CD8-positive, alpha-beta memory T cell (primary cell): ENCODE measurements at regions not wholly inside any gene's neighbourhood (a gene's known extent, or its start where the extent isn't known, plus 50 kb on each side); places are given as distances from the start of the nearest gene placed in this dataset.

Experiments used
- CTCF ChIA-PET: fragments of 350-600 bp; sonication (Branson Sonifier 250); formaldehyde crosslinking; loops from one replicate; lab custom pipeline; 2021; ENCODE audit warnings: antibody characterized with exemption; lab: Charles Lee
- POLR2A ChIA-PET: fragments of 350-600 bp; sonication (Branson Sonifier 250); formaldehyde crosslinking; loops from one replicate; lab custom pipeline; 2021; ENCODE audit warnings: antibody characterized with exemption; lab: Charles Lee
- DNase-seq, 5 donors: peaks; one replicate each; pipeline versions ENCODE4 v3.0.0 to v3.0.0-alpha.2; 2020 to 2022; ENCODE audit warnings: mixed read lengths in 1 of 5
- H3K27ac ChIP-seq: one replicate; pipeline ENCODE4 v1.7.0; 2013; ENCODE audit warnings: low read depth, mild to moderate bottlenecking, low read length, moderate library complexity
- H3K27me3 ChIP-seq: 2 replicates; pipeline ENCODE4 v1.7.0; 2013; ENCODE audit warnings: low read length, mild to moderate bottlenecking; ENCODE audit not compliant: insufficient read depth, poor library complexity, severe bottlenecking
- H3K36me3 ChIP-seq: 2 replicates; pipeline ENCODE4 v1.7.0; 2013; ENCODE audit warnings: mild to moderate bottlenecking, low read length, moderate library complexity; ENCODE audit not compliant: insufficient read depth
- H3K4me1 ChIP-seq: 2 replicates; pipeline ENCODE4 v1.7.0; 2013; ENCODE audit warnings: mild to moderate bottlenecking, low read length, moderate library complexity; ENCODE audit not compliant: insufficient read depth
- H3K4me3 ChIP-seq: 2 replicates; pipeline ENCODE4 v1.7.0; 2013; ENCODE audit warnings: mild to moderate bottlenecking, low read length
- H3K9me3 ChIP-seq: 2 replicates; pipeline ENCODE4 v1.7.0; 2013; ENCODE audit warnings: mild to moderate bottlenecking, low read length
- H3K27ac Mint-ChIP-seq, 8 donors: one replicate each; pipeline ENCODE4 v1.8.0; 2020 to 2021; ENCODE audit warnings: mixed read lengths in 8 of 8, mild to moderate bottlenecking in 6 of 8, inconsistent platforms in 3 of 8, moderate library complexity in 3 of 8
- H3K27me3 Mint-ChIP-seq, 2 donors: one replicate each; pipeline ENCODE4 v1.8.0; 2020 to 2021; ENCODE audit warnings: mixed read lengths in 2 of 2, mild to moderate bottlenecking in 1 of 2, moderate library complexity in 1 of 2
- H3K36me3 Mint-ChIP-seq, 3 donors: one replicate each; pipeline ENCODE4 v1.8.0; 2020 to 2021; ENCODE audit warnings: mixed read lengths in 3 of 3, inconsistent platforms in 1 of 3, mild to moderate bottlenecking in 1 of 3
- H3K4me1 Mint-ChIP-seq, 3 donors: one replicate each; pipeline ENCODE4 v1.8.0; 2020 to 2021; ENCODE audit warnings: mixed read lengths in 3 of 3, inconsistent platforms in 1 of 3, mild to moderate bottlenecking in 1 of 3
- H3K4me3 Mint-ChIP-seq, 7 donors: one replicate each; pipeline ENCODE4 v1.8.0; 2020 to 2021; ENCODE audit warnings: mixed read lengths in 7 of 7, mild to moderate bottlenecking in 6 of 7, moderate library complexity in 4 of 7, inconsistent platforms in 2 of 7
- H3K9me3 Mint-ChIP-seq, 5 donors: one replicate each; pipeline ENCODE4 v1.8.0; 2020 to 2022; ENCODE audit warnings: mixed read lengths in 5 of 5, mild to moderate bottlenecking in 3 of 5, moderate library complexity in 2 of 5, inconsistent platforms in 1 of 5

- DNase-seq = no peak
- H3K27me3 Mint-ChIP-seq = peaks cover 15 to 53% of the 10 kb centered on the region in 2 donors
- H3K4me1 Mint-ChIP-seq = no peaks in the 10 kb centered on the region
- POLR2A ChIA-PET = no interaction called here
- Histone ChIP-seq H3K36me3 (no peaks in the 10 kb centered on the region), H3K27me3 (no peaks in the 10 kb centered on the region), H3K4me1 (no peaks in the 10 kb centered on the region), H3K27ac (no peak overlapping the region), H3K4me3 (no peak overlapping the region), H3K9me3 (no peaks in the 10 kb centered on the region)
- H3K9me3 Mint-ChIP-seq = peaks cover 0 to 9% (median 8%) of the 10 kb centered on the region in 5 donors
- CTCF ChIA-PET = no interaction called here
- H3K36me3 Mint-ChIP-seq = peaks cover 0 to 8% (median 0%) of the 10 kb centered on the region in 3 donors
- H3K27ac Mint-ChIP-seq = no peak overlapping the region
- H3K4me3 Mint-ChIP-seq = no peak overlapping the region
Measured at GRCh38 chr9:113755433-113755832, 120.7 kb upstream of the ZNF618 start.

GRCh38 chr9:113756476-113757192 lies 119.5 kb upstream of the ZNF618 start:
- Histone ChIP-seq H3K4me3 (no peak overlapping the region), H3K4me1 (no peaks in the 10 kb centered on the region), H3K27ac (no peak overlapping the region), H3K27me3 (no peaks in the 10 kb centered on the region), H3K9me3 (no peaks in the 10 kb centered on the region), H3K36me3 (no peaks in the 10 kb centered on the region)
- Mint-ChIP-seq H3K36me3 (peaks cover 0 to 8% (median 0%) of the 10 kb centered on the region in 3 donors), H3K27me3 (peaks cover 19 to 59% of the 10 kb centered on the region in 2 donors), H3K9me3 (peaks cover 0 to 10% (median 9%) of the 10 kb centered on the region in 5 donors), H3K4me1 (no peaks in the 10 kb centered on the region), H3K4me3 (no peak overlapping the region), H3K27ac (no peak overlapping the region)
- CTCF ChIA-PET = no interaction called here
- POLR2A ChIA-PET = no interaction called here
- no peak for DNase-seq

GRCh38 chr9:113763429-113763828 lies 112.7 kb upstream of the ZNF618 start:
- CTCF ChIA-PET = no interaction called here
- Mint-ChIP-seq H3K27ac (no peak overlapping the region), H3K4me1 (no peaks in the 10 kb centered on the region), H3K4me3 (no peak overlapping the region), H3K9me3 (peaks cover 3 to 17% (median 13%) of the 10 kb centered on the region in 5 donors), H3K36me3 (peaks cover 0 to 4% (median 0%) of the 10 kb centered on the region in 3 donors), H3K27me3 (peaks cover 18 to 53% of the 10 kb centered on the region in 2 donors)
- POLR2A ChIA-PET = no interaction called here
- no peaks in the 10 kb centered on the region for H3K36me3 ChIP-seq
- H3K27me3 ChIP-seq = no peaks in the 10 kb centered on the region
- no peak for DNase-seq
- H3K27ac ChIP-seq = no peak overlapping the region
- no peaks in the 10 kb centered on the region for H3K4me1 ChIP-seq
- no peak overlapping the region for H3K4me3 ChIP-seq
- no peaks in the 10 kb centered on the region for H3K9me3 ChIP-seq

- Histone ChIP-seq H3K9me3 (no peaks in the 10 kb centered on the region), H3K36me3 (no peaks in the 10 kb centered on the region), H3K27me3 (no peaks in the 10 kb centered on the region), H3K27ac (no peak overlapping the region), H3K4me3 (no peak overlapping the region), H3K4me1 (no peaks in the 10 kb centered on the region)
- ChIA-PET POLR2A (no interaction called here), CTCF (no interaction called here)
- H3K27ac Mint-ChIP-seq = no peak overlapping the region
- peaks cover 15 to 50% of the 10 kb centered on the region in 2 donors for H3K27me3 Mint-ChIP-seq
- H3K36me3 Mint-ChIP-seq = peaks cover 0 to 2% (median 0%) of the 10 kb centered on the region in 3 donors
- no peaks in the 10 kb centered on the region for H3K4me1 Mint-ChIP-seq
- no peak overlapping the region for H3K4me3 Mint-ChIP-seq
- DNase-seq = no peak
- peaks cover 3 to 11% (median 9%) of the 10 kb centered on the region in 5 donors for H3K9me3 Mint-ChIP-seq
Measured at GRCh38 chr9:113764572-113764971, 111.5 kb upstream of the ZNF618 start.

GRCh38 chr9:113769412-113769811 lies 106.7 kb upstream of the ZNF618 start:
- Mint-ChIP-seq H3K27ac (no peak overlapping the region), H3K4me1 (no peaks in the 10 kb centered on the region), H3K9me3 (peaks cover 3 to 8% (median 3%) of the 10 kb centered on the region in 5 donors), H3K4me3 (no peak overlapping the region), H3K36me3 (no peaks in the 10 kb centered on the region), H3K27me3 (peaks cover 19 to 47% of the 10 kb centered on the region in 2 donors)
- Histone ChIP-seq H3K27ac (no peak overlapping the region), H3K4me3 (no peak overlapping the region), H3K27me3 (no peaks in the 10 kb centered on the region), H3K36me3 (no peaks in the 10 kb centered on the region), H3K4me1 (no peaks in the 10 kb centered on the region), H3K9me3 (no peaks in the 10 kb centered on the region)
- POLR2A ChIA-PET = no interaction called here
- CTCF ChIA-PET = no interaction called here
- DNase-seq = no peak

GRCh38 chr9:113770396-113770795 lies 105.7 kb upstream of the ZNF618 start:
- H3K27ac ChIP-seq = no peak overlapping the region
- H3K36me3 Mint-ChIP-seq = no peaks in the 10 kb centered on the region
- no peak overlapping the region for H3K4me3 ChIP-seq
- ChIA-PET CTCF (no interaction called here), POLR2A (no interaction called here)
- no peaks in the 10 kb centered on the region for H3K4me1 Mint-ChIP-seq
- peaks cover 20 to 42% of the 10 kb centered on the region in 2 donors for H3K27me3 Mint-ChIP-seq
- no peaks in the 10 kb centered on the region for H3K27me3 ChIP-seq
- H3K27ac Mint-ChIP-seq = no peak overlapping the region
- no peaks in the 10 kb centered on the region for H3K36me3 ChIP-seq
- H3K4me3 Mint-ChIP-seq = no peak overlapping the region
- H3K9me3 ChIP-seq = no peaks in the 10 kb centered on the region
- no peak for DNase-seq
- no peaks in the 10 kb centered on the region for H3K4me1 ChIP-seq
- peaks cover 2 to 7% (median 3%) of the 10 kb centered on the region in 5 donors for H3K9me3 Mint-ChIP-seq

- POLR2A ChIA-PET = no interaction called here
- H3K36me3 Mint-ChIP-seq = no peaks in the 10 kb centered on the region
- H3K4me1 ChIP-seq = no peaks in the 10 kb centered on the region
Measured at GRCh38 chr9:113771199-113771598, 104.9 kb upstream of the ZNF618 start.

GRCh38 chr9:113772121-113772810 lies 103.8 kb upstream of the ZNF618 start:
- no peak for DNase-seq
- no peaks in the 10 kb centered on the region for H3K4me1 ChIP-seq
- no peak overlapping the region for H3K27ac ChIP-seq
- no peaks in the 10 kb centered on the region for H3K27me3 ChIP-seq
- H3K36me3 Mint-ChIP-seq = no peaks in the 10 kb centered on the region
- no peaks in the 10 kb centered on the region for H3K36me3 ChIP-seq
- H3K9me3 ChIP-seq = no peaks in the 10 kb centered on the region
- H3K9me3 Mint-ChIP-seq = no peaks in the 10 kb centered on the region
- no peak overlapping the region for H3K4me3 ChIP-seq
- H3K27ac Mint-ChIP-seq = no peak overlapping the region
- H3K4me3 Mint-ChIP-seq = no peak overlapping the region
- ChIA-PET POLR2A (no interaction called here), CTCF (no interaction called here)
- no peaks in the 10 kb centered on the region for H3K4me1 Mint-ChIP-seq
- H3K27me3 Mint-ChIP-seq = peaks cover 17 to 40% of the 10 kb centered on the region in 2 donors

More at GRCh38 chr9:113771199-113771598, 104.9 kb upstream of the ZNF618 start:
- Histone ChIP-seq H3K27me3 (no peaks in the 10 kb centered on the region), H3K9me3 (no peaks in the 10 kb centered on the region), H3K4me3 (no peak overlapping the region), H3K27ac (no peak overlapping the region), H3K36me3 (no peaks in the 10 kb centered on the region)
- Mint-ChIP-seq H3K27me3 (peaks cover 20 to 41% of the 10 kb centered on the region in 2 donors), H3K9me3 (peaks cover 2 to 7% (median 3%) of the 10 kb centered on the region in 5 donors), H3K27ac (no peak overlapping the region), H3K4me3 (no peak overlapping the region), H3K4me1 (no peaks in the 10 kb centered on the region)
- no peak for DNase-seq
- CTCF ChIA-PET = no interaction called here
